HepG2 (cell line): ENCODE measurements at regions not wholly inside any gene's neighbourhood (a gene's known extent, or its start where the extent isn't known, plus 50 kb on each side); places are given as distances from the start of the nearest gene placed in this dataset.

ENCODE experiments used
- ATAC-seq: fragments of 200-7000 bp; cut with Tn5 transposase; 3 replicates; pipeline ENCODE4 v1.9.1; 2020; ENCODE audit warnings: mild to moderate bottlenecking, moderate library complexity
- BruUV-seq: library from RNA; stranded (reverse); fragments of 400-500 nt; replicated peaks from 2 replicates; lab custom pipeline; 2021; lab: Mats Ljungman, UMichigan
- CTCF ChIA-PET: fragments of 300-600 bp; formaldehyde crosslinking; extraction: SDS; loops from one replicate; lab custom pipeline; 2021; ENCODE audit warnings: low total read pairs, inconsistent platforms, low intra/inter-chr PET ratio; lab: Yijun Ruan, JAX
- POLR2A ChIA-PET: fragments of 350-600 bp; sonication (Branson Sonifier 250); formaldehyde crosslinking; loops from one replicate; lab custom pipeline; 2020; ENCODE audit warnings: antibody characterized with exemption, inconsistent platforms; lab: Yijun Ruan, JAX
- DNase-seq: peaks from one replicate; pipeline ENCODE4 v3.0.0-alpha.2; 2015; ENCODE audit warnings: low spot score
- FAIRE-seq: peaks from 3 replicates; lab custom pipeline; 2011; peaks lifted over from hg19 to GRCh38; lab: Jason Lieb, UNC
- H2AFZ ChIP-seq: one replicate; pipeline ENCODE4 v1.6.1; 2011; ENCODE audit warnings: low read length, inconsistent platforms
- H3K27ac ChIP-seq: fragments of 300-600 bp; 3 replicates; pipeline ENCODE4 v1.8.0; 2011; ENCODE audit warnings: mixed run types, mild to moderate bottlenecking, mixed read lengths, low read length, inconsistent platforms; ENCODE audit not compliant: insufficient read depth; ENCODE audit errors: extremely low read length
- H3K27me3 ChIP-seq, 2 experiments: fragments of 200-600 bp in 1 of 2; 2 replicates in 1 of 2; 3 replicates in 1 of 2; pipeline versions ENCODE4 v1.6.0 to v1.8.0; 2011; ENCODE audit warnings: low read length in 2 of 2, mild to moderate bottlenecking in 2 of 2, moderate library complexity in 2 of 2, inconsistent platforms in 1 of 2; ENCODE audit not compliant: insufficient read depth in 2 of 2, control insufficient read depth in 1 of 2
- H3K36me3 ChIP-seq, 2 experiments: fragments of 200-600 bp in 1 of 2; replicated peaks in 1 of 2; 2 replicates in 1 of 2; 3 replicates in 1 of 2; pipeline versions ENCODE4 v1.5.1 to v1.8.0; 2011; ENCODE audit warnings: low read length in 2 of 2, inconsistent platforms in 1 of 2; ENCODE audit not compliant: insufficient read depth in 2 of 2, control insufficient read depth in 1 of 2
- H3K4me1 ChIP-seq: 2 replicates; pipeline ENCODE4 v1.5.1; 2012; ENCODE audit warnings: low read length, inconsistent platforms; ENCODE audit not compliant: insufficient read depth
- H3K4me2 ChIP-seq: 2 replicates; pipeline ENCODE4 v1.6.0; 2011; ENCODE audit warnings: low read depth, low read length, inconsistent platforms
- H3K4me3 ChIP-seq, 3 experiments: fragments of 200-600 bp in 1 of 3; sonication (generic), shearing (Covaris generic) in 1 of 3; replicated peaks in 1 of 3; 2 replicates each; pipeline ENCODE4 v1.5.1; 2011 to 2016; ENCODE audit warnings: low read length in 3 of 3, inconsistent platforms in 2 of 3, low read depth in 2 of 3, mild to moderate bottlenecking in 2 of 3, control low read depth in 1 of 3, mixed read lengths in 1 of 3; ENCODE audit not compliant: insufficient read depth in 1 of 3
- H3K79me2 ChIP-seq: one replicate; pipeline ENCODE4 v1.6.1; 2011; ENCODE audit warnings: low read length, inconsistent platforms; ENCODE audit not compliant: insufficient read depth
- H3K9ac ChIP-seq: 2 replicates; pipeline ENCODE4 v1.6.0; 2011; ENCODE audit warnings: mild to moderate bottlenecking, low read depth, low read length, inconsistent platforms; ENCODE audit not compliant: insufficient read depth
- H3K9me3 ChIP-seq: 2 replicates; pipeline ENCODE4 v1.5.1; 2012; ENCODE audit warnings: mild to moderate bottlenecking, low read length
- H4K20me1 ChIP-seq: 2 replicates; pipeline ENCODE4 v1.6.0; 2011; ENCODE audit warnings: inconsistent platforms, mild to moderate bottlenecking, low read length, moderate library complexity; ENCODE audit not compliant: insufficient read depth
- GATAD2A ChIP-seq: IDR thresholded peaks from 2 replicates; pipeline ENCODE4 v1.6.1; 2016
- HMGA1 ChIP-seq: sonication (generic); formaldehyde crosslinking; conservative IDR thresholded peaks from 2 replicates; pipeline ENCODE4 v1.4.0; 2020; ENCODE audit warnings: missing genetic modification reagents
- MATR3 ChIP-seq: sonication (generic); formaldehyde crosslinking; IDR thresholded peaks from 2 replicates; pipeline ENCODE4 v1.4.0; 2020; ENCODE audit warnings: missing genetic modification reagents
- MED8 ChIP-seq: sonication (generic); formaldehyde crosslinking; IDR thresholded peaks from 2 replicates; pipeline ENCODE4 v1.8.1; 2023; ENCODE audit warnings: mild to moderate bottlenecking, missing genetic modification reagents; ENCODE audit not compliant: insufficient replicate concordance
- PAF1 ChIP-seq: IDR thresholded peaks from 2 replicates; pipeline ENCODE4 v1.6.1; 2016; ENCODE audit warnings: missing genetic modification reagents, missing compliant biosample characterization
- PHF20 ChIP-seq: sonication (generic); formaldehyde crosslinking; IDR thresholded peaks from 2 replicates; pipeline ENCODE4 v1.5.0; 2020; ENCODE audit warnings: mild to moderate bottlenecking, missing genetic modification reagents
- REXO4 ChIP-seq: sonication (generic); formaldehyde crosslinking; IDR thresholded peaks from 2 replicates; pipeline ENCODE4 v1.8.0; 2022; ENCODE audit warnings: missing genetic modification reagents, mild to moderate bottlenecking, borderline replicate concordance
- SALL1 ChIP-seq: sonication (generic); formaldehyde crosslinking; IDR thresholded peaks from 2 replicates; pipeline ENCODE4 v1.8.0; 2022; ENCODE audit warnings: mild to moderate bottlenecking, missing genetic modification reagents
- SYNCRIP ChIP-seq: fragments of 200-400 bp; formaldehyde crosslinking; IDR thresholded peaks from 2 replicates; pipeline ENCODE4 v1.6.1; 2018; ENCODE audit warnings: mild to moderate bottlenecking, low read depth, low read length; ENCODE audit not compliant: insufficient read depth
- TAF15 ChIP-seq: fragments of 200-400 bp; formaldehyde crosslinking; IDR thresholded peaks from one replicate; pipeline ENCODE4 v1.6.1; 2018; ENCODE audit warnings: mild to moderate bottlenecking, low read depth, low read length; ENCODE audit not compliant: poor library complexity, severe bottlenecking
- ZFYVE20 ChIP-seq: sonication (generic); formaldehyde crosslinking; IDR thresholded peaks from 2 replicates; pipeline ENCODE4 v1.8.0; 2023; ENCODE audit warnings: low read depth, mild to moderate bottlenecking, moderate library complexity, missing genetic modification reagents, borderline replicate concordance
- ZNF180 ChIP-seq: sonication (generic); formaldehyde crosslinking; IDR thresholded peaks from 2 replicates; pipeline ENCODE4 v1.4.0; 2020; ENCODE audit warnings: low read depth, missing genetic modification reagents, borderline replicate concordance
- ZNF674 ChIP-seq: sonication (generic); formaldehyde crosslinking; IDR thresholded peaks from 2 replicates; pipeline ENCODE4 v1.5.0; 2020; ENCODE audit warnings: low read depth, mild to moderate bottlenecking, missing genetic modification reagents
- WGBS: methylation state at CpG from one replicate; pipeline ENCODE4 v1.1.6; 2017; ENCODE audit warnings: low lambda C conversion rate; 5-methylcytosine and 5-hydroxymethylcytosine counted together
- in situ Hi-C: cut with HindIII; loops from 2 replicates; pipeline ENCODE4 v1.10.0; 2017; ENCODE audit warnings: low pct_unique_long_range_greater_than_20kb; ENCODE audit not compliant: extremely low pct_ligation_motif_present
- intact Hi-C: fragments of 100-400 bp; cut with micrococcal nuclease; formaldehyde crosslinking; loops from one replicate; pipeline ENCODE4 v1.10.0; 2022; ENCODE audit not compliant: unreplicated experiment
- TF ChIP-seq, protein P1 (sequence below): sonication (generic); formaldehyde crosslinking; IDR thresholded peaks from 2 replicates; pipeline ENCODE4 v1.4.0; 2020; ENCODE audit warnings: missing genetic modification reagents
- TF ChIP-seq, protein P2 (sequence below): sonication (generic); formaldehyde crosslinking; IDR thresholded peaks from 2 replicates; pipeline ENCODE4 v1.4.0; 2020; ENCODE audit warnings: low read depth, mild to moderate bottlenecking, missing genetic modification reagents

- Histone ChIP-seq H4K20me1 (no peaks in the 10 kb centered on the region), H3K27me3 (no peaks in the 10 kb centered on the region; a peak in 1 of 5 replicates), H3K9ac (no peak overlapping the region), H3K27ac (no peak overlapping the region), H3K4me3 (no peak overlapping the region), H3K9me3 (no peaks in the 10 kb centered on the region), H3K4me1 (no peaks in the 10 kb centered on the region), H2AFZ (no peak overlapping the region), H3K79me2 (no peaks in the 10 kb centered on the region)
- no TSS peak for BruUV-seq
- in situ Hi-C loops, result no loop called here
- POLR2A ChIA-PET, result no interaction called here
- FAIRE-seq, result no peak
- intact Hi-C loops, result no loop called here
- ATAC-seq, result no peak
- DNase-seq, result no peak
- 0% methylated on average over 2 of the region's 2 CpGs for WGBS
- CTCF ChIA-PET, result no interaction called here
- TF ChIP-seq, protein P1, sequence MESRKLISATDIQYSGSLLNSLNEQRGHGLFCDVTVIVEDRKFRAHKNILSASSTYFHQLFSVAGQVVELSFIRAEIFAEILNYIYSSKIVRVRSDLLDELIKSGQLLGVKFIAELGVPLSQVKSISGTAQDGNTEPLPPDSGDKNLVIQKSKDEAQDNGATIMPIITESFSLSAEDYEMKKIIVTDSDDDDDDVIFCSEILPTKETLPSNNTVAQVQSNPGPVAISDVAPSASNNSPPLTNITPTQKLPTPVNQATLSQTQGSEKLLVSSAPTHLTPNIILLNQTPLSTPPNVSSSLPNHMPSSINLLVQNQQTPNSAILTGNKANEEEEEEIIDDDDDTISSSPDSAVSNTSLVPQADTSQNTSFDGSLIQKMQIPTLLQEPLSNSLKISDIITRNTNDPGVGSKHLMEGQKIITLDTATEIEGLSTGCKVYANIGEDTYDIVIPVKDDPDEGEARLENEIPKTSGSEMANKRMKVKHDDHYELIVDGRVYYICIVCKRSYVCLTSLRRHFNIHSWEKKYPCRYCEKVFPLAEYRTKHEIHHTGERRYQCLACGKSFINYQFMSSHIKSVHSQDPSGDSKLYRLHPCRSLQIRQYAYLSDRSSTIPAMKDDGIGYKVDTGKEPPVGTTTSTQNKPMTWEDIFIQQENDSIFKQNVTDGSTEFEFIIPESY (CRISPR knock-in tag), result no peak
- no peak for TF ChIP-seq SALL1 (CRISPR knock-in tag)
- TF ChIP-seq MATR3 (CRISPR knock-in tag), result no peak
- TF ChIP-seq, protein P2, sequence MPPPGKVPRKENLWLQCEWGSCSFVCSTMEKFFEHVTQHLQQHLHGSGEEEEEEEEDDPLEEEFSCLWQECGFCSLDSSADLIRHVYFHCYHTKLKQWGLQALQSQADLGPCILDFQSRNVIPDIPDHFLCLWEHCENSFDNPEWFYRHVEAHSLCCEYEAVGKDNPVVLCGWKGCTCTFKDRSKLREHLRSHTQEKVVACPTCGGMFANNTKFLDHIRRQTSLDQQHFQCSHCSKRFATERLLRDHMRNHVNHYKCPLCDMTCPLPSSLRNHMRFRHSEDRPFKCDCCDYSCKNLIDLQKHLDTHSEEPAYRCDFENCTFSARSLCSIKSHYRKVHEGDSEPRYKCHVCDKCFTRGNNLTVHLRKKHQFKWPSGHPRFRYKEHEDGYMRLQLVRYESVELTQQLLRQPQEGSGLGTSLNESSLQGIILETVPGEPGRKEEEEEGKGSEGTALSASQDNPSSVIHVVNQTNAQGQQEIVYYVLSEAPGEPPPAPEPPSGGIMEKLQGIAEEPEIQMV, result no peak
- no peak for TF ChIP-seq TAF15
- no peak for TF ChIP-seq SYNCRIP
- TF ChIP-seq PHF20, result no peak
- no peak for TF ChIP-seq ZNF674
- TF ChIP-seq GATAD2A (CRISPR knock-in tag), result no peak
- TF ChIP-seq PAF1 (CRISPR knock-in tag), result no peak
- no peak for TF ChIP-seq ZNF180
- TF ChIP-seq HMGA1, result no peak
- no peak for TF ChIP-seq REXO4 (CRISPR knock-in tag)
- TF ChIP-seq MED8 (CRISPR knock-in tag), result no peak
- no peak for TF ChIP-seq ZFYVE20 (CRISPR knock-in tag)
- TF ChIP-seq, all 625 proteins: peak for 0
- no peaks in the 10 kb centered on the region for H3K36me3 ChIP-seq
- no peak overlapping the region for H3K4me2 ChIP-seq
These were observed 384.4 kb downstream of the TNS3 start for GRCh38 chr7:47197486-47197885.
